ENCODE measurements at regions not wholly inside any gene's neighbourhood (a gene's known extent, or its start where the extent isn't known, plus 50 kb on each side); places are given as distances from the start of the nearest gene placed in this dataset.

DNA sequence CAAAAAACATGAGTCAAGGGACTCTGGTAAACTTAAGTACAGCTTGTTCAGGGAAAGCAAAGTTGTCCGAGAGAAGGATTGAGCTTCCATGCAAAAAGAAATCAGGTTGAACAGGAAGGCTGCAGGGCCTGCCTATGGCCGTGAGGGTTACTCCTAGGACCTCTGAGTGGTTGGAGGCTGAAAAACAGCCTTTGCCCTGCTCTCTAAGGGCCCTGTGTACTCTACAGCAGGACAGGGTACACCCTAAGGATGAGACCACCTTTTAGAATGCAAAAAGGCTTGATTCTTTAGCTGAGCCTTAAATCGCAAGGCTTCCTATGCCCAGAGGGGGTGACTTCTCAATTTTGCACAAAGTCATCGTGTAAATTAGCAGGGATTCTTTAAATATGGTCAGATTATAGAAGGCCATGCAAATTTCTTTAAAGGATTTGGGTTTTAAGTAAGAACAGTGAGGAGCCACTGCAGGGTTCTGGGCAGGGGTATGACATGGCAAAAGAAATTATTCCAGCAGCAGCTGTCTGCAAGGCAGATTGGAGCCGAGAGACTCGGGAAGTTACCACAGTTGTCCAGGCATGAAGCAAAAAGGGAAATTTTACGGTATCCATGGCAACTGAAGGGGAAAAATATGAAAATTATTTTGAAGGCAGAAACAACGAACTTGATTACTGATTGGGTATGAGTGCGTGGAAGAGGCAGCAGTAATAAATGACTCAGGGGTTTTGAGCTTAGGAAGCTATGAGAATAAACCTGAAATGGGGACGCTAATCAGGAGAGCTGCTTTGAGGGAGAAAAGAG is 91.8 kb downstream of the FAM76B start:
- TF ChIP-seq, protein P1, sequence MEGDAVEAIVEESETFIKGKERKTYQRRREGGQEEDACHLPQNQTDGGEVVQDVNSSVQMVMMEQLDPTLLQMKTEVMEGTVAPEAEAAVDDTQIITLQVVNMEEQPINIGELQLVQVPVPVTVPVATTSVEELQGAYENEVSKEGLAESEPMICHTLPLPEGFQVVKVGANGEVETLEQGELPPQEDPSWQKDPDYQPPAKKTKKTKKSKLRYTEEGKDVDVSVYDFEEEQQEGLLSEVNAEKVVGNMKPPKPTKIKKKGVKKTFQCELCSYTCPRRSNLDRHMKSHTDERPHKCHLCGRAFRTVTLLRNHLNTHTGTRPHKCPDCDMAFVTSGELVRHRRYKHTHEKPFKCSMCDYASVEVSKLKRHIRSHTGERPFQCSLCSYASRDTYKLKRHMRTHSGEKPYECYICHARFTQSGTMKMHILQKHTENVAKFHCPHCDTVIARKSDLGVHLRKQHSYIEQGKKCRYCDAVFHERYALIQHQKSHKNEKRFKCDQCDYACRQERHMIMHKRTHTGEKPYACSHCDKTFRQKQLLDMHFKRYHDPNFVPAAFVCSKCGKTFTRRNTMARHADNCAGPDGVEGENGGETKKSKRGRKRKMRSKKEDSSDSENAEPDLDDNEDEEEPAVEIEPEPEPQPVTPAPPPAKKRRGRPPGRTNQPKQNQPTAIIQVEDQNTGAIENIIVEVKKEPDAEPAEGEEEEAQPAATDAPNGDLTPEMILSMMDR (IDR thresholded peaks at IDR 0.05): no peak
- TF ChIP-seq EZH2 (IDR thresholded peaks at IDR 0.05; ENCODE audit: borderline replicate concordance, insufficient read depth, low read depth, low read length, poor library complexity, severe bottlenecking): no peak

Data from B cell (primary cell).